ENCODE measurements at regions not wholly inside any gene's neighbourhood (a gene's known extent, or its start where the extent isn't known, plus 50 kb on each side); places are given as distances from the start of the nearest gene placed in this dataset.

DNA sequence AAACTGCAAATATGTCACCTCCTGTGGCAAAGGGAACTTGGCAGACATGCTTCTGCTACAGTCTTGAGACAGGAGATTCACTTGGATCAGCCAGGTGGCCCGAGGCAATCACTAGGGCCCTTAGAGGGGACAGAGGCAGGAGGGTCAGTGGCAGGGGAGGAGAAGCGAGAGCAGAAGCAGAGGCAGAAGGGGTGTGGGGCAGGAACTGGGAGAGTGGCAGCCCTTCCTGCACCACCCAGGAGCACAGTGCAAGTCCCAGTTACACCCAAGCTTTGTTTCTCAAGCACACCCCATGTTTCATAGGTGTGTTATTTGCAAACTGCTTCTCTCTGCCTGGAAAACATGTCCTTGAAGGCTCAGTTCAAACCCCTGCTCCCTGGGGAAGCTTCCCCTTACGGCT is 309.7 kb upstream of the MYT1L start:
- Histone ChIP-seq H3K27me3 (ENCODE audit: insufficient read depth, low read depth, severe bottlenecking) (peaks cover 3% of the 10 kb centered on the region), H3K9me3 (ENCODE audit: severe bottlenecking) (no peaks in the 10 kb centered on the region), H3K36me3 (no peaks in the 10 kb centered on the region), H3K27ac (no peak overlapping the region), H3K4me3 (ENCODE audit: low read depth, low read length) (no peak overlapping the region)
- no peak for DNase-seq
- TF ChIP-seq, protein P1, sequence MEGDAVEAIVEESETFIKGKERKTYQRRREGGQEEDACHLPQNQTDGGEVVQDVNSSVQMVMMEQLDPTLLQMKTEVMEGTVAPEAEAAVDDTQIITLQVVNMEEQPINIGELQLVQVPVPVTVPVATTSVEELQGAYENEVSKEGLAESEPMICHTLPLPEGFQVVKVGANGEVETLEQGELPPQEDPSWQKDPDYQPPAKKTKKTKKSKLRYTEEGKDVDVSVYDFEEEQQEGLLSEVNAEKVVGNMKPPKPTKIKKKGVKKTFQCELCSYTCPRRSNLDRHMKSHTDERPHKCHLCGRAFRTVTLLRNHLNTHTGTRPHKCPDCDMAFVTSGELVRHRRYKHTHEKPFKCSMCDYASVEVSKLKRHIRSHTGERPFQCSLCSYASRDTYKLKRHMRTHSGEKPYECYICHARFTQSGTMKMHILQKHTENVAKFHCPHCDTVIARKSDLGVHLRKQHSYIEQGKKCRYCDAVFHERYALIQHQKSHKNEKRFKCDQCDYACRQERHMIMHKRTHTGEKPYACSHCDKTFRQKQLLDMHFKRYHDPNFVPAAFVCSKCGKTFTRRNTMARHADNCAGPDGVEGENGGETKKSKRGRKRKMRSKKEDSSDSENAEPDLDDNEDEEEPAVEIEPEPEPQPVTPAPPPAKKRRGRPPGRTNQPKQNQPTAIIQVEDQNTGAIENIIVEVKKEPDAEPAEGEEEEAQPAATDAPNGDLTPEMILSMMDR (IDR thresholded peaks at IDR 0.05; ENCODE audit: low read depth, low read length), result no peak

DNA sequence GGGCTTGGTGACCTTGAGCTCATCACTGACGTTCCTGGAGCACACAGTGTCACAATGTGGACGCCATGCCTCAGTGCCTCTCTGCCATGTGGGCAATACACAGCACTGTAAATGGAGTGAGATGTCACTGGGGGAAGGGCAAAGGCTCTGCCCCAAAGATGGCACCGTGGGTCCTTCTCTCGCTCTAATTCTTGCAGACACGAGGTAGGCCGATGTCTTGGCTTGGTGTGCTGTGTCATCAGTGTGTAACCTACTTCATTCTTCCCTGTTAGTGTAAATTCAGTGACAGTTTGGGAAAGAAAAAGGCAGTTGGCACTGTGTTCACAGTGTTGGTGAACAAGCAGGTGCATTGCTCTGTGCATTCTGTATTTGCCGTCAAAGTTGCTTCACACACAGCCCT is 309.3 kb upstream of the MYT1L start:
- no peaks in the 10 kb centered on the region for H3K9me3 ChIP-seq (ENCODE audit: severe bottlenecking)
- TF ChIP-seq, protein P1 (IDR thresholded peaks at IDR 0.05; ENCODE audit: low read depth, low read length), result no peak
- H3K36me3 ChIP-seq, result no peaks in the 10 kb centered on the region
- peaks cover 3% of the 10 kb centered on the region for H3K27me3 ChIP-seq (ENCODE audit: insufficient read depth, low read depth, severe bottlenecking)
- DNase-seq, result no peak
- H3K4me3 ChIP-seq (ENCODE audit: low read depth, low read length), result no peak overlapping the region
- H3K27ac ChIP-seq, result no peak overlapping the region

DNA sequence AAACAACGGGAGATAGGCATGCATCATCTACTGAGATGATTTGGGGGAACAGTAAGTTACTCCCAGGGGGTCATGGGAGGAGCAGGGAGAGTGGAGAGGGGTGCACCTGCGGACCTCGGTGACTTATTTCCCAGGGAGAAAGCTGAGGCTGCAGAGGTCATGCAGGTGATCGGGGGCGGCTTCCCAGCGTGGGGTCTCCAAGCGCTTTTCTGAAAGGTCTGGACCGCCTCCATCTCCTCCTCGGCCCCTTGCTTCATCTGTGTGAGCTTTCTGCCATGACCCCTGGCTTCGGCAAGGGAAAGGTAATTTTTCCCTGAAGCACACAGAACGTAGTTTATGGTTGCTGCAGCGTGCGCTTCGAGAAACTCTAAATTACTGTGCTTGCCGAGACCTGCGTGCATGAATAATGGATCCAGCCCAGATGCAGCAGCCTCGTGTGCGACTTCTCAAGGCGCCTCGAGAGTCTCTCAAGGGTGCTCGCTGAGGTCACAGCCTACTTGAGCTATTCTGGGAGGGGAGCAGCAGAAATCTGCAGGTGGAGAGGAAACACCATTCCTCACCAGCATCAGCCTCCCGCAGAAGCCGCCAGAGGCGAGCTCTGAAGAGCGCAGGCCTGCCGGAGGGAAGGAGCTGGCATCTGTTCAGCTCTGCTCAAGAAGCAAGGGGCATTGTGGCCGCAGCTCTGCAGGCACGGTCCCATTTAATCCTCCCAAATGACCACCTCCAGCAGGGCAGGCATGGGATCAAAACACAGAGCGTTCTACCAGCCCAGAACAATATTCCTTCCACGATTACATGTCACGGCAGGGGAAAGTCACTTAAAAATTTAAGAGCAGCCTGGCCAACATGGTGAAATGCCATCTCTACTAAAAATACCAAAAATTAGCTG is 308.4 kb upstream of the MYT1L start:
- DNase-seq, result no peak
- TF ChIP-seq, protein P1 (IDR thresholded peaks at IDR 0.05; ENCODE audit: low read depth, low read length), result no peak
- Histone ChIP-seq H3K4me3 (ENCODE audit: low read depth, low read length) (no peak overlapping the region), H3K27me3 (ENCODE audit: insufficient read depth, low read depth, severe bottlenecking) (peaks cover 3% of the 10 kb centered on the region), H3K36me3 (no peaks in the 10 kb centered on the region), H3K27ac (no peak overlapping the region), H3K9me3 (ENCODE audit: severe bottlenecking) (no peaks in the 10 kb centered on the region)

DNA sequence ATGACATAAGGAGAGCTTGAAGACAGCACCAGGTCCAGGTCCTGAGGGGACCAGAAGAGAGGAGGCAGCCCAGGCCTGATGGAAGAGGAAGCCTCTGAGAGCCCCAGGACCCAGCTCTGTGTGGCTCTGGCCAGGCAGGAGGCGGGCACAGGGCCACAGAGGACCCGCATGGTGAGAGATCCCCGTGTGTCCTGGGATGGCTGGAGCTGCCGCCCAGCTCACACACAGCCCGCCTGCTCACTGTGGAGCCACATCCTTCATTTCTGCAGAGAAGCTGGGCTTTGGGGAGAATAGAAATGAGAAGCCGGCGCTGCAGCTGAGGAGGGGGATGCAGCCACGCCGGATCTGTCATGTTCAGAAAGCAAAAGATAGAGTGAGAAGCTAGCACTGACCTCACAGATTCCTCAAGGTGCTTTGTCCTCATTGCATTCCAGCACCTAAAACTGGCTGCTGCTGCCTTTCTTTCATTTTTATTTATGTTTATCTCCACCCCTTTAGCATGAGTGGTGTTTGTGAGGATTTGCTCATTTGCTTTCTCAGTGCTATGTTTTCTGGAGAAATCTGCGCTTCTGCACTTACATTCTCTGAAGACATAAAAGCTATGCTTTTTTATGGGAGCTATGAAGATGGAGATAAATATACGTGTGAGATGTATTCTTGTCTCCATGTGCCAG is 307.6 kb upstream of the MYT1L start:
- Histone ChIP-seq H3K9me3 (ENCODE audit: severe bottlenecking) (no peaks in the 10 kb centered on the region), H3K27ac (no peak overlapping the region), H3K27me3 (ENCODE audit: insufficient read depth, low read depth, severe bottlenecking) (peaks cover 3% of the 10 kb centered on the region), H3K36me3 (no peaks in the 10 kb centered on the region), H3K4me3 (ENCODE audit: low read depth, low read length) (no peak overlapping the region)
- TF ChIP-seq, protein P1 (IDR thresholded peaks at IDR 0.05; ENCODE audit: low read depth, low read length), result no peak
- no peak for DNase-seq

DNA sequence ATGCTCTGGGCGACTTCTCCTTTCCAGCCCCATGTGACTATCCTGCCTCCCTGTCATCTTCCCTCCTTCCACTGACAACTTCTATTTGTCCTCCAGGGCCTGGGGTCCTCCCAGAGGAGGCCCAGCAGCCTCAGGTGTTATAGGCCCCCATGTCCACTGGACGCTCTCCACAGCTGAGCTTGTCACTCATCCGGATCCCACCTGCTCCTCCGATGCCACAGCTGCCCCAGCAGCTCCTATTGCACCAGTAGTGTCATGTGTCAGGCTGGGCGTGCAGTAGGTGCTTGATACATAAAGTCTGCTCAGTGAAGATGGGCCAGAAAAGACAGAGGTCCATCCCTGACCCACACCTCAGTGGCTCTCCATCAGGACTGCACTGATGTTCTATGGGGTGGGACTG is 305.7 kb upstream of the MYT1L start:
- Histone ChIP-seq H3K9me3 (ENCODE audit: severe bottlenecking) (no peaks in the 10 kb centered on the region), H3K27me3 (ENCODE audit: insufficient read depth, low read depth, severe bottlenecking) (peaks cover 3% of the 10 kb centered on the region), H3K4me3 (ENCODE audit: low read depth, low read length) (no peak overlapping the region), H3K27ac (no peak overlapping the region), H3K36me3 (no peaks in the 10 kb centered on the region)
- TF ChIP-seq, protein P1 (IDR thresholded peaks at IDR 0.05; ENCODE audit: low read depth, low read length), result no peak
- DNase-seq, result no peak

Measured in WERI-Rb-1 (cell line).